ENCODE measurements at regions not wholly inside any gene's neighbourhood (a gene's known extent, or its start where the extent isn't known, plus 50 kb on each side); places are given as distances from the start of the nearest gene placed in this dataset.

GRCh38 chr22:45088576-45088975 lies 75.1 kb upstream of the NUP50 start:
- TF ChIP-seq CTCF (IDR thresholded peaks at IDR 0.05 in 8 of 11, conservative IDR thresholded peaks at IDR 0.05 in 3 of 11) (no peak), POLR2A (IDR thresholded peaks at IDR 0.05) (no peak)
